ENCODE measurements at regions not wholly inside any gene's neighbourhood (a gene's known extent, or its start where the extent isn't known, plus 50 kb on each side); places are given as distances from the start of the nearest gene placed in this dataset.

DNA sequence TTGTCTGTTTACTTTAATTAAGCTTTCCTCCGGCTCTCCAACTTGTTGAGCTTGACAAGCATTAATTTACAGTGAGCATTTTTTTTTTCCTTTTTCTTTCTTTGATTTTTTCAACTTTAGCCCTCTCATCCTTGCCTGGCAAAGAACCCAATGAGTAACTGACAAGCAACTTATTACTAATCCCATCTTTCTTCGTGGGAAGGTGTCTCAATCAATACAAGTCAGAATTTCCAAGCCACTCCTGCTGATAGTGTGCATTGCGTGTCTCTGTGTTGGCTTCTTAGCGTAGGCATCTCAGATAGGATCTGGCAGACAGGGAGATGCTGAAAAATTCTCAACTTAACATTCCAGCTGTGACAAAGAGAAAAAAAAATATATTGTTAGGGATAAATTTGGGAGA lies 527.7 kb upstream of the WWC1 start:
- H3K27me3 ChIP-seq (ENCODE audit: control insufficient read depth, insufficient read depth, low read length, poor library complexity, severe bottlenecking), result no peaks in the 10 kb centered on the region
- DNase-seq, result no peak
- no peaks in the 10 kb centered on the region for H3K4me1 ChIP-seq (ENCODE audit: control insufficient read depth, insufficient read depth, low read length)
- H3K27ac ChIP-seq (ENCODE audit: low read depth, low read length), result no peak overlapping the region
- no peaks in the 10 kb centered on the region for H3K36me3 ChIP-seq (ENCODE audit: control insufficient read depth, insufficient read depth, low read length)
- Mint-ChIP-seq H3K9me3 (no peaks in the 10 kb centered on the region), H3K36me3 (ENCODE audit: low read depth) (no peaks in the 10 kb centered on the region), H3K4me3 (no peak overlapping the region), H3K4me1 (peaks cover 10% of the 10 kb centered on the region), H3K27ac (no peak overlapping the region), H3K27me3 (ENCODE audit: insufficient read depth) (no peaks in the 10 kb centered on the region)
- peaks cover 5% of the 10 kb centered on the region for H3K9me3 ChIP-seq (ENCODE audit: control insufficient read depth, low read length)
- H3K4me3 ChIP-seq (ENCODE audit: low read length), result no peak overlapping the region
- TF ChIP-seq, protein P1, sequence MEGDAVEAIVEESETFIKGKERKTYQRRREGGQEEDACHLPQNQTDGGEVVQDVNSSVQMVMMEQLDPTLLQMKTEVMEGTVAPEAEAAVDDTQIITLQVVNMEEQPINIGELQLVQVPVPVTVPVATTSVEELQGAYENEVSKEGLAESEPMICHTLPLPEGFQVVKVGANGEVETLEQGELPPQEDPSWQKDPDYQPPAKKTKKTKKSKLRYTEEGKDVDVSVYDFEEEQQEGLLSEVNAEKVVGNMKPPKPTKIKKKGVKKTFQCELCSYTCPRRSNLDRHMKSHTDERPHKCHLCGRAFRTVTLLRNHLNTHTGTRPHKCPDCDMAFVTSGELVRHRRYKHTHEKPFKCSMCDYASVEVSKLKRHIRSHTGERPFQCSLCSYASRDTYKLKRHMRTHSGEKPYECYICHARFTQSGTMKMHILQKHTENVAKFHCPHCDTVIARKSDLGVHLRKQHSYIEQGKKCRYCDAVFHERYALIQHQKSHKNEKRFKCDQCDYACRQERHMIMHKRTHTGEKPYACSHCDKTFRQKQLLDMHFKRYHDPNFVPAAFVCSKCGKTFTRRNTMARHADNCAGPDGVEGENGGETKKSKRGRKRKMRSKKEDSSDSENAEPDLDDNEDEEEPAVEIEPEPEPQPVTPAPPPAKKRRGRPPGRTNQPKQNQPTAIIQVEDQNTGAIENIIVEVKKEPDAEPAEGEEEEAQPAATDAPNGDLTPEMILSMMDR (conservative IDR thresholded peaks at IDR 0.05), result no peak
- WGBS, 2 experiments (ENCODE audit: insufficient coverage in 1 of 2, insufficient read length in 1 of 2), result 60 to 93% methylated on average over 1 to 4 of the region's 4 CpGs
- H3K9ac ChIP-seq (ENCODE audit: extremely low read depth, low read length, poor library complexity, severe bottlenecking), result no peak overlapping the region

DNA sequence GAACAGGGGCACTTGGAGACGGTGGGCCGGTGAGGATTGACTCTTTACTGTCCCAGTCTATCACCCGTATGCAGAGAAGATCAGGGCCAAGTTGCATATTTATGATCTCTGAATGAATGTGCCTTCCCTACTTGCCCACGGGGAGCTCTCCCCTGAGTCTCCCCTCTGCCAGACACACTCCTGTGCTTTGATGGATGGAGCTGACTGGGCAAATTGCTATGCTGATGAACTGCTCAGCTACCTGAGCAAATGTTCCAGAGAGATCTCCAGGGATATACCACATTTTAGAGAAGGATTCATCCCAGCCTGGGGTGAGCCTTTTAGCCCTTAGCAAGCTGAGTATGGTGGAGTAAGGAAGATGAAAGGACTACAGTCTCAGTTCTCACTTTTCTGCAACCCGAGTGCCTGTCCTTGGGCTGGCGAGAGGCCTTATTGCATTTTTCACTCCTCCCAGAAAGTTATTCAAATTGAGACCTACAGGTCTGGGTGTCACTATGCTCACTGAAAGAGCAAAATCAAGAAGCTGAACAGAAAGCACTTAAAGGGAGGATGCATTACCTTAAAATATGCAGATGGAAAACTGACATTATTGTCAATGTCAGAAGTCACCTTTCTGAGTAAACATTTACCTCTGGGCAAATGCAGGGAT lies 526.7 kb upstream of the WWC1 start:
- H3K27me3 Mint-ChIP-seq (ENCODE audit: insufficient read depth), result no peaks in the 10 kb centered on the region
- no peaks in the 10 kb centered on the region for H3K36me3 ChIP-seq (ENCODE audit: control insufficient read depth, insufficient read depth, low read length)
- peaks cover 10% of the 10 kb centered on the region for H3K4me1 Mint-ChIP-seq
- no peak overlapping the region for H3K27ac Mint-ChIP-seq
- WGBS, 2 experiments (ENCODE audit: insufficient coverage in 1 of 2, insufficient read length in 1 of 2), result 78 to 82% methylated on average over 4 to 6 of the region's 6 CpGs
- TF ChIP-seq, protein P1 (conservative IDR thresholded peaks at IDR 0.05), result no peak
- no peaks in the 10 kb centered on the region for H3K27me3 ChIP-seq (ENCODE audit: control insufficient read depth, insufficient read depth, low read length, poor library complexity, severe bottlenecking)
- H3K4me1 ChIP-seq (ENCODE audit: control insufficient read depth, insufficient read depth, low read length), result no peaks in the 10 kb centered on the region
- no peak overlapping the region for H3K9ac ChIP-seq (ENCODE audit: extremely low read depth, low read length, poor library complexity, severe bottlenecking)
- no peaks in the 10 kb centered on the region for H3K9me3 Mint-ChIP-seq
- H3K36me3 Mint-ChIP-seq (ENCODE audit: low read depth), result peaks cover under 1% of the 10 kb centered on the region
- peak; percentile 48 for DNase-seq
- no peak overlapping the region for H3K27ac ChIP-seq (ENCODE audit: low read depth, low read length)
- no peak overlapping the region for H3K4me3 ChIP-seq (ENCODE audit: low read length)
- H3K4me3 Mint-ChIP-seq, result no peak overlapping the region
- peaks cover 11% of the 10 kb centered on the region for H3K9me3 ChIP-seq (ENCODE audit: control insufficient read depth, low read length)

DNA sequence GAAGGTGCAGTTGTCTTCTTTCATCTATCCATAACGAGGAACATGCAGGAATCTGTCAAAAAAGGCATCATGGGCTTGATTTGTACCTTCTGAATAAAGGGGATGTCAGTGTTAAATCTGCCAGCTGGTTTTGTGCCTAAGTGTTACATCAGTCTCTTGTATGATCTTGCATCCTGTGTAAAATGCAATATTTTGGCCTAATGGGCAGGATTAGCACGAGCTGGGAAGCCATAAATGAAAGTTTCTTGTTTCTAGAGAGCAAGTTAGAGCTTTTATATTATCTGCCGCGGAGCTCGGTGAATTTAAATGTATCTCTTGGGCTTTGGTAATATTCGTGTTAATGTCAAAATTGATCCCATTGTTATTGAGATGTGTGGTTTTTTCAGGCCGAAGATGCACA lies 526.1 kb upstream of the WWC1 start:
- H3K4me3 Mint-ChIP-seq, result no peak overlapping the region
- H3K36me3 Mint-ChIP-seq (ENCODE audit: low read depth), result peaks cover 4% of the 10 kb centered on the region
- no peak for DNase-seq
- H3K27ac ChIP-seq (ENCODE audit: low read depth, low read length), result no peak overlapping the region
- TF ChIP-seq, protein P1 (conservative IDR thresholded peaks at IDR 0.05), result no peak
- H3K9me3 Mint-ChIP-seq, result no peaks in the 10 kb centered on the region
- 88 to 91% methylated on average over 7 of the region's 7 CpGs for WGBS, 2 experiments (ENCODE audit: insufficient coverage in 1 of 2, insufficient read length in 1 of 2)
- H3K27ac Mint-ChIP-seq, result no peak overlapping the region
- no peaks in the 10 kb centered on the region for H3K27me3 Mint-ChIP-seq (ENCODE audit: insufficient read depth)
- no peaks in the 10 kb centered on the region for H3K4me1 ChIP-seq (ENCODE audit: control insufficient read depth, insufficient read depth, low read length)
- no peak overlapping the region for H3K4me3 ChIP-seq (ENCODE audit: low read length)
- H3K4me1 Mint-ChIP-seq, result peaks cover 10% of the 10 kb centered on the region
- no peaks in the 10 kb centered on the region for H3K27me3 ChIP-seq (ENCODE audit: control insufficient read depth, insufficient read depth, low read length, poor library complexity, severe bottlenecking)
- peaks cover 11% of the 10 kb centered on the region for H3K9me3 ChIP-seq (ENCODE audit: control insufficient read depth, low read length)
- H3K9ac ChIP-seq (ENCODE audit: extremely low read depth, low read length, poor library complexity, severe bottlenecking), result no peak overlapping the region
- H3K36me3 ChIP-seq (ENCODE audit: control insufficient read depth, insufficient read depth, low read length), result no peaks in the 10 kb centered on the region

All from endodermal cell (in vitro differentiated cells).